T-helper 2 cell treated with Interferon-gamma antibody and Interleukin-4, amounts not matched to agents 5 μg/mL and 100 μg/mL, for 36 hours (primary cell): ENCODE measurements at regions not wholly inside any gene's neighbourhood (a gene's known extent, or its start where the extent isn't known, plus 50 kb on each side); places are given as distances from the start of the nearest gene placed in this dataset.
"Not testable (repeated sequence)": the region's sequence is repeated elsewhere in the genome, so short reads cannot be mapped to it uniquely, and the experiment has no call there.

Experiments used
- DNase-seq: peaks from one replicate; pipeline ENCODE4 v3.0.0; 2021; ENCODE audit warnings: low spot score
- H3K27ac Mint-ChIP-seq: one replicate; pipeline ENCODE4 v1.8.0; 2021; ENCODE audit warnings: mild to moderate bottlenecking, mixed read lengths
- H3K27me3 Mint-ChIP-seq: one replicate; pipeline ENCODE4 v1.8.0; 2021; ENCODE audit warnings: low read depth, mixed read lengths
- H3K36me3 Mint-ChIP-seq: one replicate; pipeline ENCODE4 v1.8.0; 2021; ENCODE audit warnings: low read depth, mixed read lengths
- H3K4me1 Mint-ChIP-seq: one replicate; pipeline ENCODE4 v1.8.0; 2021; ENCODE audit warnings: low read depth, mixed read lengths
- H3K4me3 Mint-ChIP-seq: one replicate; pipeline ENCODE4 v1.8.0; 2022; ENCODE audit warnings: mild to moderate bottlenecking, moderate library complexity, mixed read lengths
- H3K9me3 Mint-ChIP-seq: one replicate; pipeline ENCODE4 v1.8.0; 2021; ENCODE audit warnings: mixed read lengths

DNA sequence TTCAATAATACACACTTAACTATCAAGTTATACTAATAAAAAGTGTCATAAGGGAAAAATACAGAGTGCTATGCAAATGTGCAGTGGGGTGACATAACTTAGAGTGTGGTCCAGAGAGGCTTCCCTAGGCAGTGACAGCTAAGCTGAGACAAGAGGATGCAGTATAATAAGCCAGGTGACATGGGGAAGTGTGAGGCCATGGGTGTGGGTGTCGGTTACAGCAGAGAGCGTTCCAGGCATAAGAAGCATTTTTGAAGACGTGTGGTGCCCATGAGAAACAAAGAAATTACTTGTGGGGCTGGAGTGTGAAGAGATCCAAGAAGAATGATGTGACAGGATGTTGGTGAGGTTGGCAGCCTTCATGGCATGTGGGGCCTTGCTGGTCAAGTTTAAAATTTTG, 78.1 kb upstream of the PICALM start:
- peaks cover 4% of the 10 kb centered on the region for H3K9me3 Mint-ChIP-seq
- H3K27me3 Mint-ChIP-seq = no peaks in the 10 kb centered on the region
- H3K4me1 Mint-ChIP-seq = peaks cover 50% of the 10 kb centered on the region
- no peak for DNase-seq
- H3K4me3 Mint-ChIP-seq = no peak overlapping the region
- peaks cover 12% of the 10 kb centered on the region for H3K36me3 Mint-ChIP-seq
- H3K27ac Mint-ChIP-seq = no peak overlapping the region

DNA sequence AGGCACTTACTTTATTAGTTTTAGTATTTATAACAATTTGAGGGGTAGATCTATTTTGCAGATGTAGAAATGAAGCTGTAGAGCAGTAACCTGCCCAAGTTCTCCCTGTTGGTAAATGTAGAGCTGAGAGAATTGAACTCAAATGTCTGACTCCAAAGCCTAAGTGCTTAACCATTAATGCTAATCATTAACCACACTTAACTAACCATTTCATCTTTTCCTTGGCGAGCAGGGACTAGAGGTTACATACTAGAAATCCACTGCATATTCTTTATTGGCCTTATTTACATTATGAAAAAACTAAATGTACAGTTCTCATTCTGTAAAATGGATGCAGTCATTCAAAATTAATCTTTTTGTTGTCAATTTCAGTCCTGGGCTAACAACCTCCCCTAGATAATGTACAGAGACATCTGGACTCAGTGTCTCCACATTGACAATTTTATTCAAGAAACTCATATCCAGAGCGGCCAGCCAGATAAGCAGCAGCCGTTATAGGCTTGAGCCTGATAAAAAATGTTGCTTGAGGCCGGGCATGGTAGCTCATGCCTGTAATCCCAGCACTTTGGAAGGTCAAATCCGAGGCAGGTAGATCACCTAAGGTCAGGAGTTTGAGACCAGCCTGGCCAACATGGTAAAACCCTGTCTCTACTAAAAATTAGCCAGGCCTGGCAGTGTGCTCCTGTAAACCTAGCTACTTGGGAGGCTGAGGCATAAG, 76.7 kb upstream of the PICALM start:
- Mint-ChIP-seq H3K27ac (no peak overlapping the region), H3K36me3 (peaks cover 12% of the 10 kb centered on the region), H3K4me3 (no peak overlapping the region), H3K27me3 (no peaks in the 10 kb centered on the region), H3K9me3 (peaks cover 4% of the 10 kb centered on the region), H3K4me1 (peaks cover 49% of the 10 kb centered on the region)
- DNase-seq = no peak

DNA sequence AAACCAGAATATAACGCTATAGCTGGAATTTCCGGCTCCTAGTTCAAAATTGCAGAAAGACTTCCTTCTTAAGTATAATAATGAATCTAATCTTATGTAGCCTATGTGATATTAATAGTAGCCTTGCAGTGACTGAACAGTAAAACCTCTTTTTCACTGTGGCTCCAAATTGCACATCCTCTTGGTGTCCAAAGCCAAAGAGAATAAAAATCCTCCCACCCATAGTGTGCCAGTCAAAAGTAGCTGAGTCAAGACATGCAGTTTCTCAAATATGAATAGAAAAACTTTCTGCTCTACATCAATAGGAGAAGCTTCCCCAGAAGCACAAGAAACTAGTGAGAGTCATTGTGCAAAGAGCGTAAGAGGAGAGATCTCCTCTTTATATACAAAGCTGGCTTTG, 76.0 kb upstream of the PICALM start:
- Mint-ChIP-seq H3K9me3 (peaks cover 4% of the 10 kb centered on the region), H3K4me1 (peaks cover 53% of the 10 kb centered on the region), H3K27me3 (no peaks in the 10 kb centered on the region), H3K36me3 (peaks cover 12% of the 10 kb centered on the region), H3K4me3 (peak overlapping the region; percentile 45), H3K27ac (peak overlapping the region; percentile 41)
- DNase-seq = no peak

DNA sequence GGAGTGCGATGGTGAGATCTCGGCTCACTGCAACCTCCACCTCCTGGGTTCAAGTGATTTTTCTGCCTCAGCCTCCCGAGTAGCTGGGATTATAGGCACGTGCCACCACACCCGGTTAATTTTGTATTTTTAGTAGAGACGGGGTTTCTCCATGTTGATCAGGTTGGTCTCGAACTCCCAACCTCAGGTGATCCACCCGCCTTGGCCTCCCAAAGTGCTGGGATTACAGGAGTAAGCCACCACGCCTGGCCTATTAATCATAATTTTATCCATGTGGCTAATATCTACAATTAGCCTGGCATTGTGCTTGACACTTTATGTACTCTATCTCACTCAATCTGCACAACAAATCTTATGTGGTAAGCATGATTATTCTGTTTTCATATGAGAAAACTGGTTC, 75.2 kb upstream of the PICALM start:
- not testable (repeated sequence) for DNase-seq, H3K27me3 Mint-ChIP-seq, H3K4me3 Mint-ChIP-seq, H3K9me3 Mint-ChIP-seq
- H3K4me1 Mint-ChIP-seq = peaks cover 57% of the 10 kb centered on the region
- peaks cover 12% of the 10 kb centered on the region for H3K36me3 Mint-ChIP-seq
- peak overlapping the region; percentile 41 for H3K27ac Mint-ChIP-seq

DNA sequence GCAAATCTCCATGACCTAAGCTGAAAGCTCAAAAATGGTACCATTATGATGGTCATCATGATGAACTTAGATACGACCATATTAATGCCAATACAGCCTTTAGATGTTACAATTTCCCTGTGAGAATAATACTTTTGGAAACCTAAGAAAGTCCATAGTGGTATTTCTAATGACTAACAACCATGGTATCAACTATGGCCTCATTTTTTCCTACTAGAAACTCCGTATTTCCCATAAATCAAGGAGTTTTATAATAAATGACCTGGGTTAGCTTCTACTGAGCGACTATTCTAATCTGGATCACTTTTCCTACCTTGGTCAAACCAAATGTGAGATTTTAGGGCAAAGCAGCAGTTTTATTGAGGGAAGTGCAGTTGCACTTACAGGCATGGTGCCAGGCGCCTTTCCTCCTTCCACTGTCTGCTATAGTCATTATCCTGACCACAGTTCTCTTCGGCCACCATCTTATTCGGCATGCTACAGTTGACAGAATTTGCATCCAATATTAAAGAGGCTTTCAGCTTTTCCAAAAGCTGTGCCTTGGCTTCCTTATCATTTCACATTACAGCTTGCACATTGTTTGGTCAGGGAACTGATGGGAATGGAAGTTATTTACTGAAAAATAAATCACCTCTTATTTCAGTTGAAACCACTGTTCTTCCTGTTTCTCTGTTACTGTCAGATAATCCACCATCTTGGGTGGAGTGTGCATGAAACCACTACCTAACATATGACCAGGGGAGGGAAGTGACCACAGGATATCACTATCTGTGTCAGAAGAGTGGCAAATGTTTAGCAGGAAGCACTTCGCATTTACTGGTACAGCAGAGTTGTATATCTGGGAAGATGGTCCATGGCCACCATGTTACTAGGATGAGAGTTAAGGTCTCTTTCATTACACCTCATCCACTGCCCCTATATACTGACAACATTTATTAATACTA, 74.5 kb upstream of the PICALM start:
- no peaks in the 10 kb centered on the region for H3K27me3 Mint-ChIP-seq
- peak overlapping the region; percentile 25 for H3K4me3 Mint-ChIP-seq
- peak overlapping the region; percentile 74 for H3K27ac Mint-ChIP-seq
- H3K36me3 Mint-ChIP-seq = peaks cover 12% of the 10 kb centered on the region
- DNase-seq = peak; percentile 23
- H3K4me1 Mint-ChIP-seq = peaks cover 64% of the 10 kb centered on the region
- H3K9me3 Mint-ChIP-seq = peaks cover 4% of the 10 kb centered on the region

DNA sequence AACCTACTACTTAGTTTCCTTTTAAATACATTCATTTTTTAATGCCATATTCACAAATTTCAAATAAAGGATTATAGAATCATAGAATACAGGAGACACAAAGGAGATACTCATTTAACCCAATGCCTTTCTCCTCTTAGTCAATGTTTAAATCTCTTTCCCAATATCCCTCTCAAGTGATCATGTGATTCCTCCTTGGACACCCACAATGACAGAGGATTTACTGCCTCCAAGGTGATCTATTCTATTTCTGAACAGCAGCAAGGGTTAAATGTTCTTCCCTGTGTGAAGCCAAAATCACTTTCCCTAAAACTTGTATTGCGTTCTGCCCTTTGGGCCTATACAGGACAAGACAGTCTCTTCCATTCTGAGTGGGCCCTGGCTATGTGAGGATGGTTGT, 73.3 kb upstream of the PICALM start:
- Mint-ChIP-seq H3K4me1 (peaks cover 65% of the 10 kb centered on the region), H3K4me3 (no peak overlapping the region), H3K27me3 (no peaks in the 10 kb centered on the region), H3K36me3 (peaks cover 12% of the 10 kb centered on the region), H3K9me3 (peaks cover 4% of the 10 kb centered on the region), H3K27ac (peak overlapping the region; percentile 54)
- no peak for DNase-seq

DNA sequence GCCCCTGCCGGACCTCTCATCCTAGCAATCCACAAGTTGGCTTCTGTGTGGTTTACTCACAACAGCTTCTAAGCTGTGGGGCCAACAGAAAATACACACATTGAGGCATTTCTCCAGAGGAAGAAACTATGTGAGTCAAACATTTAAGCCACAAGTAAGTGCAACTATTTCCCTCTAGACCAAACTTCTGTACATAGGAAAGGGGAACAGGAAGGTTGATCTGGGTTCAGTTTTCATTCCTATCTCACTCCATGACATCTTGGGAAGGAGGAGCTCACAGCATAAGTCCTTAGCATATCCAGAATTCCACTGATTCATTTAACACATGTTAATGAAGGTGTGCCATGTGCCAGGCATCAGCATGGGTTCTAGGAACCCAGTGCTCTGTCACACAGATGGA, 72.8 kb upstream of the PICALM start:
- Mint-ChIP-seq H3K36me3 (peaks cover 12% of the 10 kb centered on the region), H3K27me3 (no peaks in the 10 kb centered on the region), H3K27ac (peak overlapping the region; percentile 63), H3K4me1 (peaks cover 64% of the 10 kb centered on the region), H3K4me3 (no peak overlapping the region), H3K9me3 (peaks cover 4% of the 10 kb centered on the region)
- DNase-seq = no peak

DNA sequence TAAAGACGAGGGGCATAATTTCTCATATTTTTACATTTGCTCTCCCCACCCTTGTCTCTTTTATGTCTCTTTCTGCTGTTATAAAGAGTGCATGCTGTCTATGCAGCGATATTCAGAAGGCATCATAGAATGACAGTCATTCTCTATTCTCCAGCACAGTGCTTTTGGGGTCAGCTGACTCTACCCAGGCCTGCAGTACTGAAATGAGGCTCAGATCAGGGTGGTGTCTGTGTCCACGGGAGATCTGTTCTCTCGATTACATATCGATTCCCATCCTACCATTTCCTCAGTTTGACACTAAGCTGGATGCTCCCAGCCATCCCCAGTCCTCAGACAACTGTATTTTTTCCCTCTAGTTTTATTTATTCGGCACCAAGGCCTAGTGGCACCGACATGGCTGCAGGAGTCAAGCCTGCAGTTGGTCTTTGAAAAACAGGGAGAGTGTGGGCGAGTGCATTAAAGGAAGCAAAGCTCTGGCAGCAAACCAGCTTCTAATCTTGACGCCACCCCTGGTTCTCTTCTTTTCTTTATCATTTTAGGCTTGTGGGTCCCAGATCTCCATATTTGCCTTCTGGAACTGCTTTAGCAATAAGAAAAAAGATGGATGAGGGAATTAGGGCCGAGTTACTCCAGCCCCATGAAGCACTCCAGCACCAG, 71.6 kb upstream of the PICALM start:
- Mint-ChIP-seq H3K27ac (peak overlapping the region; percentile 80), H3K27me3 (no peaks in the 10 kb centered on the region), H3K4me3 (peak overlapping the region; percentile 33), H3K36me3 (peaks cover 12% of the 10 kb centered on the region), H3K9me3 (peaks cover 4% of the 10 kb centered on the region), H3K4me1 (peaks cover 63% of the 10 kb centered on the region)
- DNase-seq = no peak

DNA sequence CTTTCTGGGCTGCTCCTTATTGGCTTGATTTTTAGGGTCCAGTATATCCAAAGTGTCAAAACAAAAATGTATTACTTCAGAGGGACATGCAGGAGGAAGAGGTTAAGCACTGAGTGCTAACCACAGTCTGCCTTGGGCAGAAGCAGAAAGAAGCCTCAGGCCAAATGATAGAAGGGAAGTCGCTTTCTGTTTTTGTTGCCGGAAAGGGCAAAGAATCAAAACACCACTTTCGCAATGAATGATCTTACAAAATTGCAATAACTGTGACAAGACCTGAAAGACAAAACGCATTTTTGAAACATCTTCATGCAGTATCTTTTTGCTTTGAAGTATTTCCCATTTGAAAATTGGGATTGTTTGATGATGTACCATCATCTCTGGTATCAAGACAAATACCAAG, 70.1 kb upstream of the PICALM start:
- Mint-ChIP-seq H3K36me3 (peaks cover 9% of the 10 kb centered on the region), H3K4me3 (peak overlapping the region; percentile 78), H3K4me1 (peaks cover 58% of the 10 kb centered on the region), H3K27me3 (no peaks in the 10 kb centered on the region), H3K27ac (peak overlapping the region; percentile 93), H3K9me3 (peaks cover 4% of the 10 kb centered on the region)
- DNase-seq = peak; percentile 58

DNA sequence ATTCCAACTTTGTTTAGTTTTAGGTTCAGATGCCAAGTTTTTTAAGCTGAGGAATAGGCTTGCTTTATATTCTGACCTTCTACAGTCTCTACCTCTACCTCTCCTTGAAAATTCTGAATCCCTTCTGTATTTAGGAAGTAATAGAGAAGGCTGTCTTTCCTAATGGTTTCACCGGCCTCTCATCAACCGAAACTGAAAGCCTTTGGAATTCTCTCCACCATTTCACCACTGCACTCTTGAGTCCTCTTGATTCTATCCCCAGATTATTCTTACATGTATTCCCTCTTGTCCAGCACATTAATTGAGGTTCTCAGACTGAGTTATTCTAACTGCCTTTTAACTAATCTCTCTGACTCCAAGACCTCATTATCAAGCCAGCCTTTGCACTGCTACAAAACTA, 67.7 kb upstream of the PICALM start:
- Mint-ChIP-seq H3K27me3 (no peaks in the 10 kb centered on the region), H3K9me3 (no peaks in the 10 kb centered on the region), H3K4me1 (peaks cover 38% of the 10 kb centered on the region), H3K36me3 (no peaks in the 10 kb centered on the region), H3K4me3 (no peak overlapping the region), H3K27ac (no peak overlapping the region)
- no peak for DNase-seq

DNA sequence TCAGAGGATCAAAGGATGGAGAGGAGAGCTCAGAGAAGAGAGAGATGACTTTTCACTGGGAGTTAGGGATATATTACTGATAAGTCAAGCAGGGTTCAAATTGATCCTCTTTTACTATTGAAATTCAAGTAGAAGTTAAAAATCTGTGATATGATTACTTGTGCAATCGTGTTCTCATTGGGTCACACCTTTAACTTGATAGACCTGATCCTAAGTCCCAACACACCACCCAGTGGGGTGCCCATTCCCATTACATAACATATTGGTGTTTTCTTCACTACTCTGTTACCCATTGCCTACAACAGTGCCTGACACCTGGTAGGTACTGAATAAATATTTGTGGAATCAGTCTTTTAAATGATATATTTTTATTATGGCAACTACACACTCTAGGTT, 66.4 kb upstream of the PICALM start:
- Mint-ChIP-seq H3K36me3 (no peaks in the 10 kb centered on the region), H3K4me1 (peaks cover 27% of the 10 kb centered on the region), H3K27ac (no peak overlapping the region), H3K27me3 (no peaks in the 10 kb centered on the region), H3K4me3 (no peak overlapping the region), H3K9me3 (no peaks in the 10 kb centered on the region)
- no peak for DNase-seq

DNA sequence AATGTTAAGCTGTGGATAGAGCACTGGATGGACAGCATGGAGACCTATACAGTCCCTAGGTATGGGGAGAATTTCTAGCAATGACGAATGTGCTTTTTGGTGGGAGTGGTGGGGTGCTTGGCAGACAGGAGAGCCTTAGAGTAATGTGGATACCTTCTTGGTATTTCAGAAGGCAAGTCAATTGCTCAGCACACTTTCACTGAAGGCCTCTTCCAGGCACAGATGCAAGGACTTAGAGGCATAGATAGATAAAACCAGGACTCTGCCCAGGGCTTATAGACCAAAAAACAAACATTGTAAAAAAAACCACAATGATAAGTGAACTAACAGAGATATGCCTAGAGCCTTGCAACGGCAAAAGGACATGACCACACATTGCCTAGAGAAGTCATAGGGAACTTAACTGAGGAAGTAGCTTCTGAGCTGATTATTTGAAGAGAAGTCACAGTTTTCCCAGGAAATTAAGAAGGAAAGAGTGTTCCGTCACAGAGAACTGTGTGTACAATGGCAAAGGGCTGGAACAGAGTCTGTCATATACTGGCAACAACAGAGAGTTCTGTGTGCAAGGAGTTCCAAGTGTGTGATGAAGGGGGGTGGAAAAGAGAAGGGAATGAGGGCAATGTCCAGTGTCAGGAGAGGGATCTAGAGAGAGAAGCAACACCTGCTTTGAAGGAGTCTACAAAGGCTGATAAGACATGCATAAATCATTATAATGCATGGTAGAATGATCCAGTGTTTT, 65.9 kb upstream of the PICALM start:
- H3K36me3 Mint-ChIP-seq = no peaks in the 10 kb centered on the region
- H3K9me3 Mint-ChIP-seq = no peaks in the 10 kb centered on the region
- no peak for DNase-seq
- H3K4me3 Mint-ChIP-seq = no peak overlapping the region
- H3K27ac Mint-ChIP-seq = no peak overlapping the region
- H3K27me3 Mint-ChIP-seq = no peaks in the 10 kb centered on the region
- H3K4me1 Mint-ChIP-seq = peaks cover 26% of the 10 kb centered on the region

DNA sequence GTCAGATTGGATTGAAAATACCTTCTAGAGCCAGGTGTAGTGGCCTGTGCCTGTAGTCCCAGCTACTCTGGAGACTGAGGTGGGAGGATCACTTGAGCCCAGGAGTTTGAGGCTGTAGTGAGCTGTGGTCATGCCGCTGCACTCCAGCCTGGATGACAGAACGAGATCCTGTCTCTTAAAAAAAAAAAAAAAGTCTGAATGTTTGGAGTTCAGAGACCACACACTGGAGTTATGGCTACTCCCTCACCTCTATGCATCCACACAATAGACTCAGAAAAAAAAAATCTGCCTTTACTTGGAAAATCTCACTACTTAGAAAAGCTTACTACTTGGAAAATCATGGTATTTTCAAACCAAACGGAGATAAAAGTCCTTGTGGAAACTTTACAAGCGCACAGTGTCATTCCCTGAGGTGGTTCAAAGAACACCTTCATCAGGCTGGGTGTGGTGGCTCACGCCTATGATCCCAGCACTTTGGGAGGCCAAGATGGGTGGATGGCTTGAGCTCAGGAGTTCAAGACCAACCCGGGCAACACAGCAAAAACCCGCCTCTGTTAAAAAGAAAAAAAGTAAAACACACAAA, 63.9 kb upstream of the PICALM start:
- Mint-ChIP-seq H3K27me3 (peaks cover 2% of the 10 kb centered on the region), H3K36me3 (no peaks in the 10 kb centered on the region), H3K4me3 (no peak overlapping the region), H3K9me3 (no peaks in the 10 kb centered on the region), H3K4me1 (peaks cover 13% of the 10 kb centered on the region), H3K27ac (no peak overlapping the region)
- no peak for DNase-seq
